BJ (cell line): ENCODE measurements at regions not wholly inside any gene's neighbourhood (a gene's known extent, or its start where the extent isn't known, plus 50 kb on each side); places are given as distances from the start of the nearest gene placed in this dataset.
"Not testable (repeated sequence)": the region's sequence is repeated elsewhere in the genome, so short reads cannot be mapped to it uniquely, and the experiment has no call there.

Experiments
- CTCF ChIA-PET: fragments of 350-600 bp; formaldehyde crosslinking; extraction: SDS; loops from one replicate; lab custom pipeline; 2021; ENCODE audit warnings: antibody characterized with exemption, inconsistent platforms; lab: Yijun Ruan, JAX
- POLR2A ChIA-PET: fragments of 300-600 bp; sonication (Branson Sonifier 250); formaldehyde crosslinking; extraction: SDS; loops from one replicate; lab custom pipeline; 2021; ENCODE audit warnings: antibody characterized with exemption; lab: Charles Lee
- DNase-seq: peaks from one replicate; pipeline ENCODE4 v3.0.0-alpha.2; 2011; ENCODE audit warnings: low read depth
- H3K27me3 ChIP-seq: 2 replicates; pipeline ENCODE4 v1.6.0; 2011; ENCODE audit warnings: low read length; ENCODE audit not compliant: control insufficient read depth, insufficient read depth
- H3K36me3 ChIP-seq: 2 replicates; pipeline ENCODE4 v1.5.1; 2011; ENCODE audit warnings: low read length; ENCODE audit not compliant: control insufficient read depth, insufficient read depth
- H3K4me3 ChIP-seq: 2 replicates; pipeline ENCODE4 v1.5.1; 2011; ENCODE audit warnings: low read depth, mild to moderate bottlenecking, control low read depth, low read length
- CTCF ChIP-seq: IDR thresholded peaks from 2 replicates; pipeline ENCODE4 v1.5.1; 2011; ENCODE audit warnings: low read depth, mild to moderate bottlenecking, control low read depth, inconsistent platforms, low read length, moderate library complexity; ENCODE audit not compliant: insufficient read depth

GRCh38 chr11:98409069-98409468 is 611.7 kb upstream of the CNTN5 start:
- Histone ChIP-seq H3K27me3 (no peaks in the 10 kb centered on the region), H3K4me3 (no peak overlapping the region), H3K36me3 (no peaks in the 10 kb centered on the region)
- TF ChIP-seq CTCF, result no peak
- no peak for DNase-seq
- CTCF ChIA-PET, result no interaction called here
- POLR2A ChIA-PET, result no interaction called here

GRCh38 chr11:98411777-98412176 is 609.0 kb upstream of the CNTN5 start:
- H3K27me3 ChIP-seq, result no peaks in the 10 kb centered on the region
- no peak for DNase-seq
- H3K4me3 ChIP-seq, result no peak overlapping the region
- no peak for TF ChIP-seq CTCF
- ChIA-PET POLR2A (no interaction called here), CTCF (no interaction called here)
- no peaks in the 10 kb centered on the region for H3K36me3 ChIP-seq

- ChIA-PET POLR2A (no interaction called here), CTCF (no interaction called here)
- Histone ChIP-seq H3K36me3 (no peaks in the 10 kb centered on the region), H3K4me3 (no peak overlapping the region), H3K27me3 (no peaks in the 10 kb centered on the region)
- no peak for DNase-seq
- TF ChIP-seq CTCF, result no peak
These were observed 603.4 kb upstream of the CNTN5 start for GRCh38 chr11:98417256-98417755.

GRCh38 chr11:98423933-98424332 is 596.8 kb upstream of the CNTN5 start:
- DNase-seq, result no peak
- ChIA-PET CTCF (no interaction called here), POLR2A (no interaction called here)
- Histone ChIP-seq H3K27me3 (no peaks in the 10 kb centered on the region), H3K4me3 (no peak overlapping the region), H3K36me3 (no peaks in the 10 kb centered on the region)
- no peak for TF ChIP-seq CTCF

DNA sequence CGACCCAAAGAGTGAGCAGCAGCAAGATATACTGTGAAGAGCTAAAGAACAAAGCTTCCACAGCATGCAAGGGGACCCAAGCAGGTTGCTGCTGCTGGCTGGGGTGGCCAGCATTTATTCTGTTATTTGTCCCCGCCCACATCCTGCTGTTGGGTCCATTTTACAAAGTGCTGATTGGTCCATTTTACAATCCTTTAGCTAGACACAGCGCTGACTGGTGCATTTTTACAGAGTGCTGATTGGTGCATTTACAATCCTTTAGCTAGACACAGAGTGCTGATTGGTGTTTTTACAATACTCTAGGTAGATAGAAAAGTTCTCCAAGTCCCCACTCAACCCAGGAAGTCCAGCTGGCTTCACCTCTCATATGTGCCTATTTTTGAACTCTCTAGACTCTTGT is 596.0 kb upstream of the CNTN5 start:
- H3K36me3 ChIP-seq, H3K27me3 ChIP-seq, DNase-seq, H3K4me3 ChIP-seq, CTCF ChIA-PET, POLR2A ChIA-PET: not testable (repeated sequence)
